ENCODE measurements at regions not wholly inside any gene's neighbourhood (a gene's known extent, or its start where the extent isn't known, plus 50 kb on each side); places are given as distances from the start of the nearest gene placed in this dataset.
"Not testable (repeated sequence)": the region's sequence is repeated elsewhere in the genome, so short reads cannot be mapped to it uniquely, and the experiment has no call there.

- DNase-seq = no peak
- Mint-ChIP-seq H3K36me3 (ENCODE audit: low read depth) (no peaks in the 10 kb centered on the region), H3K27me3 (no peaks in the 10 kb centered on the region), H3K4me1 (no peaks in the 10 kb centered on the region), H3K4me3 (no peak overlapping the region), H3K9me3 (no peaks in the 10 kb centered on the region), H3K27ac (no peak overlapping the region)
- intact Hi-C loops (cut with micrococcal nuclease) = no loop called here
These were observed 244.6 kb upstream of the SFSWAP start for GRCh38 chr12:131466306-131466705.

GRCh38 chr12:131466932-131467331 is 244.0 kb upstream of the SFSWAP start:
- no peaks in the 10 kb centered on the region for H3K36me3 Mint-ChIP-seq (ENCODE audit: low read depth)

DNA sequence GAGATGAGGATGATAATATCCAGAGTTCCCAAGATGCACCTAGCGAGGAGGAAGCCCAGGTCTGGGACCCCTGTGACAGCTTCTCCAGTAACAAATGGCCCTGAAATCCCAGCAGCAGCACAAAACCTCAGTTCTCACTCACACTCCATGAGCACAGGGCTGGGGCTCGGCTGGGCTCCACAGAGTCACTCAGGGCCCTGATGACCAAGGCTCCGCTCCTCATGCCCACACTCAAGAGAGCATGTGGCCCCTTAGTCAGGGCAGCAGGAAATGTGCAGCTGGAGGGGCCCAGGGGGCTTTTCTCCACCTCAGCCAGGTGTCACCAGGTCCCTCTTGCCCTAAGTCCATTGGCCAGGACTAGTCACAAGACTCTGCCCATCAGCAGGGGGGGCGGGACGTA is 242.7 kb upstream of the SFSWAP start:
- DNase-seq = no peak
- H3K36me3 Mint-ChIP-seq (ENCODE audit: low read depth) = no peaks in the 10 kb centered on the region
- no peaks in the 10 kb centered on the region for H3K4me1 Mint-ChIP-seq
- no peaks in the 10 kb centered on the region for H3K9me3 Mint-ChIP-seq
- no peak overlapping the region for H3K27ac Mint-ChIP-seq
- intact Hi-C loops (cut with micrococcal nuclease) = no loop called here
- H3K4me3 Mint-ChIP-seq = no peak overlapping the region
- H3K27me3 Mint-ChIP-seq = no peaks in the 10 kb centered on the region

More at GRCh38 chr12:131466932-131467331, 244.0 kb upstream of the SFSWAP start:
- Mint-ChIP-seq H3K9me3 (no peaks in the 10 kb centered on the region), H3K27me3 (no peaks in the 10 kb centered on the region), H3K4me1 (no peaks in the 10 kb centered on the region), H3K4me3 (no peak overlapping the region), H3K27ac (no peak overlapping the region)
- DNase-seq = no peak
- intact Hi-C loops (cut with micrococcal nuclease) = no loop called here

DNA sequence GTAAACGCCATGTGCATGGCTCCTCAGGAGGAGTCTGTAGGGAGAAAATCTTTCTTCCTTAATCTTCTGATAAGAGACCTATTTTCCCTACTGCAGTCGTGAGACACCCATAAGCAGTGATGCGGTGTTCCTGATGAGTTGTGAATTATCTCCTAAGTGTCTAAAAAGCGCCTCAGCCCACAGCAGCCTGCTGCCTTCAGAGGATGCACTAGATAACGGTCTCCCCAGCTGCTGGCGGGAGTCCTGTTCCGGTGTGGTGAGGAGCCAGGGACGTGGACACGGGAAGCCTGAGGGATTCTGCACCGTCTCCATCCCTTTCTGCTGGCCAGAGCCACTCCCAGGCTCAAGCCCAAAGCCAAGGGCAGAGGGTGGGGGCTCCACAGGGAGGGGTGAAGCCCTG is 240.9 kb upstream of the SFSWAP start:
- not testable (repeated sequence) for H3K4me3 Mint-ChIP-seq; DNase-seq; H3K27me3 Mint-ChIP-seq; H3K4me1 Mint-ChIP-seq; H3K9me3 Mint-ChIP-seq; H3K27ac Mint-ChIP-seq; H3K36me3 Mint-ChIP-seq (ENCODE audit: low read depth)
- intact Hi-C loops (cut with micrococcal nuclease) = loop anchor here (5.0 kb wide), 1 partner anchor 363 kb away; no protein-coding TSS in a partner anchor

- H3K9me3 Mint-ChIP-seq = no peaks in the 10 kb centered on the region
- no peaks in the 10 kb centered on the region for H3K27me3 Mint-ChIP-seq
- intact Hi-C loops (cut with micrococcal nuclease) = loop anchor here (5.0 kb wide), 1 partner anchor 364 kb away; no protein-coding TSS in a partner anchor
- no peak overlapping the region for H3K27ac Mint-ChIP-seq
- H3K4me3 Mint-ChIP-seq = no peak overlapping the region
- H3K36me3 Mint-ChIP-seq (ENCODE audit: low read depth) = no peaks in the 10 kb centered on the region
- H3K4me1 Mint-ChIP-seq = peaks cover 3% of the 10 kb centered on the region
- DNase-seq = no peak
These were observed 239.5 kb upstream of the SFSWAP start for GRCh38 chr12:131471271-131471905.

DNA sequence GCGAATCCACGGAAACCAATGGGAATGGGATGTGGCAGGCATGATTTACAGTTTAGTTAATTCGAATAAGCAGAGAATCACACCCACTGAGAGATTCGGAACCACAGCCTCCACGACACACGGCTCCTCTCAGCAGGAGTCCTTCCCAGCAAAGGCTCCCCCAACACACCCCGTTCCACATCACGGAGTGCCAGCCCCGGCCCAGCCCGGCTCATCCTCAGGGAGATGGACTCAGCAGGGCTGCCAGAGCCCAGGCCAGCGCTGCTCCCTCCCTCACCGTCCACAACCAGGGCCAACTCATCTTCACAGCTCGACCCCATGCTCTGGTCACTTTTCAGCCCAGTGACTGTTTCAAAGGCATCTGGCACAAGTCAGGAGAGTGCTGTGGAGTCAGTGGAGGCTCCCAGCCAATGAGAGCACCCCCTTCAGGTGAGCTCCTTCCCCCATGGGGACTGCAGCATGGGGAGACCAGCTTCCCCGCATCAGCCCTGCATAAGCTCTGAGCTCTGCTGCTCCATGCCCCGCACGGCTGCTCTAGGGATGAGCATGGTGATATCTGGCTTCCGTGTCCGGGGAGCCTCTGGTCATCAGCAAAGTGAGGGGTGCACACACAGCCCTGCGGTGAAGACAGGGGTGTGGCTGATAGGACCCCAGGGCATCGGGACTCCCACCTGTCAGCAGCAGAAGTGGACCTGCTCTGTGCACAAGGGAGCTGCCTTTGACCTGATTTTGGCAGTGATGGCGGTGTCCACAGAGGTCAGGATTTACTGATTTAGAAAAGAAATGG is 238.8 kb upstream of the SFSWAP start:
- Mint-ChIP-seq H3K36me3 (ENCODE audit: low read depth) (no peaks in the 10 kb centered on the region), H3K27me3 (no peaks in the 10 kb centered on the region), H3K27ac (no peak overlapping the region), H3K4me3 (no peak overlapping the region), H3K9me3 (no peaks in the 10 kb centered on the region), H3K4me1 (peaks cover 3% of the 10 kb centered on the region)
- intact Hi-C loops (cut with micrococcal nuclease) = loop anchor here (5.0 kb wide), 1 partner anchor 365 kb away; no protein-coding TSS in a partner anchor
- DNase-seq = no peak

- Mint-ChIP-seq H3K4me3 (no peak overlapping the region), H3K27me3 (no peaks in the 10 kb centered on the region), H3K9me3 (no peaks in the 10 kb centered on the region), H3K4me1 (peaks cover 3% of the 10 kb centered on the region), H3K27ac (no peak overlapping the region), H3K36me3 (ENCODE audit: low read depth) (no peaks in the 10 kb centered on the region)
- no peak for DNase-seq
- intact Hi-C loops (cut with micrococcal nuclease) = loop anchor here (5.0 kb wide), 1 partner anchor 366 kb away; no protein-coding TSS in a partner anchor
These were observed 237.6 kb upstream of the SFSWAP start for GRCh38 chr12:131473261-131473660.

DNA sequence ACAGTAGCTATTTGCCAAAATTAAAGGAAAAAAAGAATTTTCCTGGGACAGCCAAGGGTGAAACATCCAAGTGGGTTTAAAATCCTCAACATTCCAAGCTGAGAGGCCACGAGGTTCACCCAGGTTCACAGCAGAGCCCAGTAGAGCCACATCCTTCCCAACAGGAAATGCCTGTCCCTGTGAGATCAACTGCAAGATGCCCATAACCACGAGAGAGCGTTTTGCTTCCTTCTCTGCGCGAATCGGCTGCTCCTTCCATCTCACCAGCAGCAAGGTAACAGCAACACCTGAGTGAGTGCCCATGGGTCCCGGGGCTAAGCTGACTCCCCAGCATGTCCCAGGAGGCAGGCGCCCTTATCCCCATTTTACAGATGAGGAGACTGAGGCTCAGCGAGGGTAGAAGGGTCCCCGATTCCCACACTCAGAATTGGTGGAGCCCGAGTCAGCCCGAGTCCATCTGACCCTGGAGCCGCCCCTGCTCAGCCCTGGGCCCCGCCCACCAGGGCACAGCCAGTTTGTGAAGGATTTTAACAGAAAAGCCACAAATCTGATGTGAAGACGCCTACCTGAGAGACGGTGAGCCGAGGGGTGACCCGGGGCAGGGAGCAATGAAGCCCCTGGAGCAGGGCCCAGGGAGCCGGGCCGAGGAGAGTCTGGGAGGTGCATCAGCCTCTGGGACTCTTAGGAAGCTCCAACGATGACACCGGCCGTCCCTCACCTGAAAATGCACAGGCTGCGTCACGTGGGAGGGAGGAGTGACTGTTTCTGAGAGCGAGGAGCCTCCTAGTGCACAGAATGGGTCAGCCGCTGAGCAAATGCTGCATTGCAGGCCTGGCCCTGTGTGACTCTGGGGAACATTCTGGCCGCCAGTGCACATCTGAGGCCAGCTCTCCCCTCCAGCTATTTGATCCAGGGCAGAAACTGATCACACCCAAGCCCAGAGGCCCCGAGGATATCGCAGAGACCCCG is 236.9 kb upstream of the SFSWAP start:
- peak overlapping the region; percentile 50 for H3K4me3 Mint-ChIP-seq
- no peaks in the 10 kb centered on the region for H3K9me3 Mint-ChIP-seq
- DNase-seq = no peak
- H3K4me1 Mint-ChIP-seq = peaks cover 3% of the 10 kb centered on the region
- no peaks in the 10 kb centered on the region for H3K27me3 Mint-ChIP-seq
- H3K36me3 Mint-ChIP-seq (ENCODE audit: low read depth) = no peaks in the 10 kb centered on the region
- no peak overlapping the region for H3K27ac Mint-ChIP-seq
- intact Hi-C loops (cut with micrococcal nuclease) = loop anchor here (5.0 kb wide), 1 partner anchor 367 kb away; no protein-coding TSS in a partner anchor

DNA sequence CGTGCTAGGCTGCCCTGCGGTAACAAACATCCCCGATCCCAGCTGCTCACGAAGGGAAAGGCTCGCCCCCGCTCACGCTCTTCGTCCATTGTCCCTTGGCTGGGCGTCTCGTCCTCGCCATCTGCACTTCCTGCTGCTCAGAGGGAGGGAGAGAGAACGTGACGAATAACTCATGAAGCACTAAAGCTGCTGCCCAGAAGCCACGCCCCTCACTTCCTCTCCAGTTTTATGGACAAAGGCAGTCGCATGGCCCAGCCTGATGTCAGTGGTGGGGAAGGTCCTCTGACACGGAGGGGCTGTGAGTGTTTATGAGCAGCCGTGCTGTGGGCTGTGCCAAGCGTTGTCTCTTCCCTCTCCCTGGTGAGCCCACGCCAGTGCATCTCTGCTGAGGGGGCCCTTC is 235.9 kb upstream of the SFSWAP start:
- H3K4me3 Mint-ChIP-seq; intact Hi-C loops (cut with micrococcal nuclease); H3K9me3 Mint-ChIP-seq; DNase-seq; H3K36me3 Mint-ChIP-seq (ENCODE audit: low read depth); H3K4me1 Mint-ChIP-seq; H3K27ac Mint-ChIP-seq; H3K27me3 Mint-ChIP-seq: not testable (repeated sequence)

DNA sequence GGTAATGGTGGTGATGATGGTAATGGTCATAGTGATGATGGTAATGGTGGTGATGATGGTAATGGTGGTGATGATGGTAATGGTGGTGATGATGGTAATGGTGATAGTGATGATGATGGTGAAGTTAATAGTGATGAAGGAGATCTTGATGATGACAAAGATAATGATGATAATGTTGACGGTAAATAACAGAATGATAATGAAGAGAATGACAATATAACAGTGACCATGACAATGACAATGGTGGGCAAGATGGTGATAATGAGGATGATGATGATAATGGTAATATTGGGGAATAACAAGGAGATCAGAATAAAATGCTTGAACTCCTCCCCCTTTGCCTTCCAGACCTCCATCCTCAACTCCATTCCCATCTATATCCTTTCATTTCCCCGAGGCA is 233.3 kb upstream of the SFSWAP start:
- Mint-ChIP-seq H3K27ac (no peak overlapping the region), H3K4me3 (no peak overlapping the region), H3K4me1 (peaks cover 3% of the 10 kb centered on the region), H3K36me3 (ENCODE audit: low read depth) (no peaks in the 10 kb centered on the region), H3K9me3 (no peaks in the 10 kb centered on the region), H3K27me3 (peaks cover 2% of the 10 kb centered on the region)
- intact Hi-C loops (cut with micrococcal nuclease) = no loop called here
- no peak for DNase-seq

GRCh38 chr12:131478468-131478867 is 232.4 kb upstream of the SFSWAP start:
- DNase-seq = no peak
- Mint-ChIP-seq H3K27me3 (peaks cover 2% of the 10 kb centered on the region), H3K27ac (no peak overlapping the region), H3K4me3 (no peak overlapping the region), H3K9me3 (no peaks in the 10 kb centered on the region), H3K36me3 (ENCODE audit: low read depth) (no peaks in the 10 kb centered on the region), H3K4me1 (peaks cover 3% of the 10 kb centered on the region)
- intact Hi-C loops (cut with micrococcal nuclease) = no loop called here

GRCh38 chr12:131482199-131482598 is 228.7 kb upstream of the SFSWAP start:
- intact Hi-C loops (cut with micrococcal nuclease) = no loop called here
- Mint-ChIP-seq H3K4me3 (no peak overlapping the region), H3K36me3 (ENCODE audit: low read depth) (no peaks in the 10 kb centered on the region), H3K27me3 (peaks cover 2% of the 10 kb centered on the region), H3K4me1 (no peaks in the 10 kb centered on the region), H3K27ac (no peak overlapping the region), H3K9me3 (no peaks in the 10 kb centered on the region)
- no peak for DNase-seq

DNA sequence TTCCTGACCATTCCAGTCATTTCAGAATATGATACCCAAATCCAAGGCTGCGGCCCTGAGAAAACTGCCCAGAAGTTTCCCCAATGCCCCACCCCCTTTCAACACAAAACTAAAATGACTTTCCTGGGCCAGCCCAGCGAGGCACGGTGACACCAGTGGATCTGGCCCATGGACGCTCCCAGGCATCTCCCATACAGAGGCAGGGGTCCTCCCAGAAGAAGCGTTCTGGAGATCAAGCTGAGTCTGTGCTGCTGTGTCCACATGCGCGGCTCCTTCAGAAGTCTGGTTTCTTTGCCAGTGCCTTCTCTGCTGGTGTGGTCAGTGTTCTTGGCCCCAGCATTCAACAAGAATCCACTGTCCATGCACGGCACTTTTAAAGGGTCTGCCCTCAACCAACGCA is 228.2 kb upstream of the SFSWAP start:
- no peak overlapping the region for H3K4me3 Mint-ChIP-seq
- no peak overlapping the region for H3K27ac Mint-ChIP-seq
- H3K9me3 Mint-ChIP-seq = no peaks in the 10 kb centered on the region
- DNase-seq = no peak
- peaks cover 2% of the 10 kb centered on the region for H3K4me1 Mint-ChIP-seq
- no peaks in the 10 kb centered on the region for H3K36me3 Mint-ChIP-seq (ENCODE audit: low read depth)
- intact Hi-C loops (cut with micrococcal nuclease) = no loop called here
- peaks cover 2% of the 10 kb centered on the region for H3K27me3 Mint-ChIP-seq
